Spleen (tissue), 11 donors: ENCODE measurements at regions not wholly inside any gene's neighbourhood (a gene's known extent, or its start where the extent isn't known, plus 50 kb on each side); places are given as distances from the start of the nearest gene placed in this dataset.

Experiments
- DNase-seq: peaks from one replicate; pipeline ENCODE4 v3.0.0-alpha.2; 2020
- H3K27ac ChIP-seq, 8 donors: fragments of 200-600 bp; sonication (generic) in 7 of 8; 1 replicate in 4 of 8; 2 replicates in 4 of 8; pipeline versions ENCODE4 v1.5.0 to v1.8.0; 2016 to 2021; ENCODE audit warnings: inconsistent platforms in 4 of 8, mild to moderate bottlenecking in 4 of 8, moderate library complexity in 1 of 8
- H3K27me3 ChIP-seq, 7 donors: fragments of 200-600 bp; sonication (generic) in 6 of 7; replicated peaks in 1 of 7; 1 replicate in 4 of 7; 2 replicates in 3 of 7; pipeline versions ENCODE4 v1.5.0 to v1.8.0; 2016 to 2021; ENCODE audit warnings: inconsistent platforms in 3 of 7, mild to moderate bottlenecking in 1 of 7
- H3K36me3 ChIP-seq, 6 donors: fragments of 200-600 bp; sonication (generic) in 5 of 6; 1 replicate in 4 of 6; 2 replicates in 2 of 6; pipeline versions ENCODE4 v1.5.0 to v1.8.0; 2016 to 2021; ENCODE audit warnings: inconsistent platforms in 2 of 6
- H3K4me1 ChIP-seq, 6 donors: fragments of 200-600 bp; sonication (generic) in 5 of 6; 1 replicate in 3 of 6; 2 replicates in 3 of 6; pipeline versions ENCODE4 v1.5.0 to v1.8.0; 2016 to 2021; ENCODE audit warnings: inconsistent platforms in 3 of 6
- H3K4me3 ChIP-seq, 8 donors: fragments of 200-600 bp; sonication (generic) in 7 of 8; 1 replicate in 4 of 8; 2 replicates in 4 of 8; pipeline versions ENCODE4 v1.5.0 to v1.8.0; 2016 to 2021; ENCODE audit warnings: inconsistent platforms in 4 of 8, mild to moderate bottlenecking in 4 of 8, moderate library complexity in 2 of 8
- H3K9me3 ChIP-seq, 8 donors: fragments of 200-600 bp; sonication (generic) in 7 of 8; 1 replicate in 4 of 8; 2 replicates in 4 of 8; pipeline versions ENCODE4 v1.5.0 to v1.8.0; 2016 to 2021; ENCODE audit warnings: inconsistent platforms in 4 of 8
- POLR2A ChIP-seq, 3 donors: fragments of 450-650 bp; IDR thresholded peaks; one replicate each; pipeline ENCODE4 v1.5.1; 2017; ENCODE audit warnings: antibody characterized with exemption in 3 of 3, mild to moderate bottlenecking in 1 of 3
- WGBS, 5 donors: extraction: QIAGEN DNeasy Blood & Tissue Kit in 3 of 5; methylation state at CpG; one replicate each; pipeline versions ENCODE4 v1.1.5 to v1.1.7; 2013 to 2018; 5-methylcytosine and 5-hydroxymethylcytosine counted together
- intact Hi-C: fragments of 100-400 bp; cut with DNase I; formaldehyde crosslinking; loops from one replicate; pipeline ENCODE4 v1.15.0; 2023; ENCODE audit warnings: low total_unique reads
- donor health status: healthy with polysubstance abuse.
- donor health status: DM: no; HTN: no; CAD: no; lungs with moderate emphysema.
- donor health status: DM: no; HTN: no; CAD: no.
- donor health status: Bipolar disorder and iron deficiency.
- donor health status: healthy.
- donor health status: DM: no; HTN: no; CAD: no.
- donor health status: DM: yes; HTN: yes; CAD: no.

GRCh38 chr9:6067426-6067825 is 52.0 kb upstream of the RANBP6 start:
- H3K27me3 ChIP-seq, result peaks cover 0 to 12% (median 0%) of the 10 kb centered on the region in 7 donors
- intact Hi-C loops, result no loop called here
- no peak for DNase-seq

More at GRCh38 chr9:6067426-6067825, 52.0 kb upstream of the RANBP6 start:
- 80 to 97% (median 94%) methylated on average over 2 of the region's 2 CpGs for whole genome bisulfite sequencing, 5 donors
- H3K36me3 ChIP-seq, result no peaks in the 10 kb centered on the region
- H3K4me1 ChIP-seq, result peaks cover 4 to 14% (median 12%) of the 10 kb centered on the region in 6 donors
- no peak for TF ChIP-seq POLR2A (IDR thresholded peaks at IDR 0.05)
- peaks cover 0 to 10% (median 2%) of the 10 kb centered on the region in 8 donors for H3K9me3 ChIP-seq
- no peak overlapping the region for H3K4me3 ChIP-seq
- H3K27ac ChIP-seq, result no peak overlapping the region
